Gastrocnemius medialis (tissue), 4 donors: ENCODE measurements at regions not wholly inside any gene's neighbourhood (a gene's known extent, or its start where the extent isn't known, plus 50 kb on each side); places are given as distances from the start of the nearest gene placed in this dataset.

Experiments
- ATAC-seq, 2 donors: fragments of 150-250 bp; one replicate each; pipeline ENCODE4 v1.9.1; 2016
- DNase-seq, 2 donors: peaks; one replicate each; pipeline ENCODE4 v3.0.0-alpha.2; 2019
- H3K27ac ChIP-seq, 4 donors: fragments of 200-600 bp; sonication (generic); 1 replicate in 1 of 4; 2 replicates in 3 of 4; pipeline ENCODE4 v1.5.1; 2016 to 2018; ENCODE audit warnings: mild to moderate bottlenecking in 2 of 4, moderate library complexity in 1 of 4
- H3K27me3 ChIP-seq, 3 donors: fragments of 200-600 bp; sonication (generic) in 2 of 3; 1 replicate in 1 of 3; 2 replicates in 2 of 3; pipeline versions ENCODE4 v1.5.1 to v1.6.0; 2016 to 2019; ENCODE audit warnings: mild to moderate bottlenecking in 1 of 3, moderate library complexity in 1 of 3
- H3K36me3 ChIP-seq, 2 donors: fragments of 200-600 bp; sonication (generic) in 1 of 2; one replicate each; pipeline ENCODE4 v1.5.1; 2017 to 2018
- H3K4me1 ChIP-seq, 2 donors: fragments of 200-600 bp; sonication (generic) in 1 of 2; one replicate each; pipeline ENCODE4 v1.5.1; 2016 to 2017; ENCODE audit warnings: mild to moderate bottlenecking in 2 of 2
- H3K4me3 ChIP-seq, 4 donors: fragments of 200-600 bp; sonication (generic) in 3 of 4; 1 replicate in 1 of 4; 2 replicates in 3 of 4; pipeline ENCODE4 v1.5.1; 2016 to 2019; ENCODE audit warnings: mild to moderate bottlenecking in 2 of 4
- H3K9me3 ChIP-seq, 3 donors: fragments of 200-600 bp; sonication (generic) in 2 of 3; 1 replicate in 1 of 3; 2 replicates in 2 of 3; pipeline ENCODE4 v1.5.1; 2016 to 2019
- CTCF ChIP-seq, 5 experiments: fragments of 450-650 bp in 3 of 5; fragments of 200-600 bp in 2 of 5; sonication (generic) in 2 of 5; IDR thresholded peaks in 4 of 5; conservative IDR thresholded peaks in 1 of 5; 1 replicate in 4 of 5; 2 replicates in 1 of 5; pipeline ENCODE4 v1.5.1; 2016 to 2019; ENCODE audit warnings: antibody characterized with exemption in 5 of 5, mild to moderate bottlenecking in 3 of 5, moderate library complexity in 3 of 5
- POLR2A ChIP-seq, 2 donors: fragments of 450-650 bp; IDR thresholded peaks; one replicate each; pipeline ENCODE4 v1.6.1; 2017; ENCODE audit warnings: antibody characterized with exemption in 2 of 2, mild to moderate bottlenecking in 2 of 2, moderate library complexity in 2 of 2
- in situ Hi-C, 4 donors: fragments of 200-750 bp; cut with MboI; loops; one replicate each; pipeline versions ENCODE4 v1.15.0 to v1.8.0; 2017; ENCODE audit warnings: low sequenced_read_pairs in 4 of 4
- intact Hi-C: fragments of 100-400 bp; cut with DNase I; formaldehyde crosslinking; loops from one replicate; pipeline ENCODE4 v1.15.1; 2023; ENCODE audit warnings: low total_unique reads

DNA sequence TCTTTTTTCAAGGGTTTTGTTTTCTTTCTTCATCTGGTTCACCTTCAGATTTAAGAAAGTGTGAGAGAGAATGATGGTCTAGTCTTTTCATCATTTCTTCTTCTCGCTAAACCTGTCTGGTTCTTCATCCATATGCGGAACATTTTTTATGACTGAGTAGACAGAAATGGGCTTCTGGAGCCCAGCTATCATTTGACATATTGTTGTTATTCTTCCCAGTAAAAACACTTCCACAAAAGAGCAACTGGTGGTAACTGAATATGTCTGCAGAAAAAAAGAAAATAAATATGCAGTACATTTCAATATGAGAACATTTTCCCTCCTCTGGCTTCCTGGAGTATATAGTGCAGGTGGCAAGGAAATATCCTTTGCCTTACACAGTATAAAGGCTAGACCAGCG, 209.5 kb downstream of the JCAD start:
- TF ChIP-seq CTCF (IDR thresholded peaks at IDR 0.05 in 4 of 5, conservative IDR thresholded peaks at IDR 0.05 in 1 of 5), result no peak
- no peak for TF ChIP-seq POLR2A (IDR thresholded peaks at IDR 0.05)
- Histone ChIP-seq H3K36me3 (no peaks in the 10 kb centered on the region), H3K4me3 (no peak overlapping the region), H3K27ac (peak overlapping the region in 2 of 4 donors; percentile 9 to 32), H3K27me3 (no peaks in the 10 kb centered on the region), H3K4me1 (peaks cover 3 to 15% of the 10 kb centered on the region in 2 donors), H3K9me3 (no peaks in the 10 kb centered on the region)
- DNase-seq, result no peak
- no peak for ATAC-seq
- in situ Hi-C loops (loop anchor here in 2 of 4 donors (10.0 to 25.0 kb wide), 2 partner anchors 105 to 213 kb away; partner anchors contain the start of gene SVIL (in 2 of the 2)), intact Hi-C loops (no loop called here)

- no peak for TF ChIP-seq POLR2A (IDR thresholded peaks at IDR 0.05)
- no peak for TF ChIP-seq CTCF (IDR thresholded peaks at IDR 0.05 in 4 of 5, conservative IDR thresholded peaks at IDR 0.05 in 1 of 5)
- H3K27ac ChIP-seq, result peak overlapping the region in 3 of 4 donors; percentile 9 to 32 (median 12)
- H3K36me3 ChIP-seq, result no peaks in the 10 kb centered on the region
- no peak for DNase-seq
- intact Hi-C loops (no loop called here), in situ Hi-C loops (no loop called here)
- no peaks in the 10 kb centered on the region for H3K9me3 ChIP-seq
- peak in 1 of 2 donors; percentile 26 for ATAC-seq
- peaks cover 3 to 14% of the 10 kb centered on the region in 2 donors for H3K4me1 ChIP-seq
- peak overlapping the region in 1 of 4 donors; percentile 18 for H3K4me3 ChIP-seq
- no peaks in the 10 kb centered on the region for H3K27me3 ChIP-seq
Measured at GRCh38 chr10:29849126-29849833, 210.1 kb downstream of the JCAD start.

GRCh38 chr10:29846881-29847280, 212.1 kb upstream of the SVIL start:
- in situ Hi-C loops (no loop called here), intact Hi-C loops (no loop called here)
- TF ChIP-seq POLR2A (IDR thresholded peaks at IDR 0.05), result no peak
- no peak for TF ChIP-seq CTCF (IDR thresholded peaks at IDR 0.05 in 4 of 5, conservative IDR thresholded peaks at IDR 0.05 in 1 of 5)
- Histone ChIP-seq H3K27me3 (no peaks in the 10 kb centered on the region), H3K4me3 (no peak overlapping the region), H3K36me3 (no peaks in the 10 kb centered on the region), H3K27ac (no peak overlapping the region), H3K4me1 (peaks cover 18 to 22% of the 10 kb centered on the region in 2 donors), H3K9me3 (no peaks in the 10 kb centered on the region)
- no peak for ATAC-seq
- no peak for DNase-seq

- H3K9me3 ChIP-seq, result no peaks in the 10 kb centered on the region
- no peaks in the 10 kb centered on the region for H3K27me3 ChIP-seq
- no peak overlapping the region for H3K4me3 ChIP-seq
- in situ Hi-C loops (no loop called here), intact Hi-C loops (no loop called here)
- DNase-seq (no peak), ATAC-seq (no peak)
- no peak overlapping the region for H3K27ac ChIP-seq
- no peaks in the 10 kb centered on the region for H3K36me3 ChIP-seq
- peaks cover 30 to 37% of the 10 kb centered on the region in 2 donors for H3K4me1 ChIP-seq
- TF ChIP-seq POLR2A (IDR thresholded peaks at IDR 0.05), result no peak
- no peak for TF ChIP-seq CTCF (IDR thresholded peaks at IDR 0.05 in 4 of 5, conservative IDR thresholded peaks at IDR 0.05 in 1 of 5)
Measured at GRCh38 chr10:29845166-29845565, 210.4 kb upstream of the SVIL start.
